NCI-H524 treated with DMSO at 0.1 percent for 48 hours (cell line): ENCODE measurements at regions not wholly inside any gene's neighbourhood (a gene's known extent, or its start where the extent isn't known, plus 50 kb on each side); places are given as distances from the start of the nearest gene placed in this dataset.

ENCODE experiments used
- DNase-seq: peaks from one replicate; lab custom pipeline; 2025; lab: John Stamatoyannopoulos, UW

DNA sequence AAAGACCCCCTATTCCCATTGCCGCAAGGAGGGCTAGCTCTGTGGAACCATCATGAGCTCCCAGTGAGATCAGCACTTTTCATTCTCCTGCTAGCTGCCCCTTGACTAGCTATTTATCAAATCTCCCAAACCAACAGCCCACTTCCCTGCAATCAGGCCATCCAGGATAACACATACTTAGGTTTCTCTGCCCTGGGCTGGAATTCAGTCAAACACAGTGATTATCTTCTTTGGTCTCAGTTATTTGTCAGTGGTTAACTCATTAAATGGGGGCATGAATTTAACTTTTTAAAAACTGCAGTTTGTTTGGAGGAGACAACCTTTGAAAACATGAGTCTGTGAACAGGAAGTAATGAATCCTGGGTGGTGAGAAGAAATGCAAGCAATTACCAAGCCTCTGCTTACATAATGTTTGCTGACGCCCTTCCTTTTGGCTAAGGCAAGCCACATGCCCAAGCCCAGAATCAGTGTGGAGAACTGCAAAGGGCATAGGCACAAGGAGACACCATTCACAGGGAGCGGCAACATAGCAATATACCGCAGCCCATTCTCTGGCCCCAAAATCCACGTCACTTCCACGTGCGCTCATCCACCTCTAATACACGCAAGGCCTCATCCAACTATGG lies 275.0 kb downstream of the DRD1 start:
- DNase-seq = no peak

DNA sequence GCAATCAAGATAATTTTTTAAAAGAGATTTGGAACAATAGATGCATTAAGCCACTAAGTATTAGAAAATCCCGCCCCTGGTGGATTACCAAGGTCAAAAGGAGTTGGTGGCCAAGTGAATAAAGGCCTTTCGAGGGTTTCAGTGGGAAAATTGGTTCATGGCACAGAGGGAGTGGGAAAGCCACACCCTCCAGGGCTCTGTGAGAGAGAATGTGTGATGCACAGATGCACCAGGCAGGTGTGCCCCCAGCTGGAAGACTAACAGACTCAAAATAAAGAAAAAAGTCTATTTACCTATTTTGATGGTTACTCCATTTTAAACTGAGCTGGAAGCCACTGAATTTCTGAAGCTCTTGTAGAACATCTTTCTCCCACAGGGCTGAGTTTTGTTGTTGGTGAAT lies 278.0 kb downstream of the DRD1 start:
- DNase-seq = no peak

DNA sequence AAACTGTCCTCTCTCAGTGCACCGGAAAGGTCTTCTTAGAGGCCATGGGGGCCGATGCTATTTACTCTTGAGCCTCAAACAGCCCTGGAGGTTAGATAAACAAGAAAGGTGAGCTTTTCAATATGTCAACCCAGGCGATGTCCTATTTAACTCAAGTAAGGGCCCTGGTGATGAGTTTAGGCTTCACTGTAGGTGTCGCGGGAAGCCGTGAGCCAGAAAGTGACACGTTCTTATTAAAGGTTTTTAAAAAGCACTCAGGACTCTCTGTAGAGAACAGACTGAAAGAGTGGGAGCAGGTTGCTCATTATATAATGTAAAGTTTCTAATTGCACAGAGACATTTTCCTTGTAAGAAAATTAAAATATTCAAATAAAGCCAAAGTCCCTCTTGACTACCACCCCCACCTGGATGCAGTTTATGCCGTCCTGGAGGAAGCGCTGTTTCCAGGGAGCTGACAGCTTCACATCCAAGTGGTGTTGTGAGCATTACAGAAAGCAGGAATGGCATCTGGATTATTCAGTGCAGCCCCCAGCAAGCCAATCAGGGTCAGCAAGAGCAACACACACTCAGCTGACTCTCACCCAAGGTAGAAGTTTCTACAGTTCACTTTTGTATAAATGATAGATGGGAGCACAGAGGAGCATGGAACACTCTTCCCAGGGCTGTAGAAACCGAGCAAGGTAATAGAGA lies 280.3 kb downstream of the DRD1 start:
- DNase-seq = no peak

DNA sequence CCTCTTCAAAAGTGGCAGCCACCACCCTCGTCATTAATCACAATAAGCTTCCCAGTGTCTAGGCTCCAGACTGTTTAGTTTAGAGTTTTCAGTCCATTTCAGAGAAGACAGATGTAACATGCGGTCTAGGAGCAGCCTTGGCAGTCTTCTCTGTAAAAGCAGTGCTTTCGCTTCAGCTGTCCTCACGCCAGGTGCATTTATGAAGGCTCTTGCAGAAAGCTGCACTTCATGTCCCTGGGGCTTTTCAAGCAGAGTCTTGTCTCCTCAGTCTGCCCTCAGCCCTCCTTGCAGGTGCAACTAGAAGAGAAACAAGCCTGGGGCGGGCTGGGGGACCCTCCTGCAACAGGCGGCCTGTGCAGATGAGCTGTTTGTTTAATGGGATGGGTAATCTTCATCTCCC lies 281.9 kb downstream of the DRD1 start:
- peak; percentile 88 for DNase-seq

DNA sequence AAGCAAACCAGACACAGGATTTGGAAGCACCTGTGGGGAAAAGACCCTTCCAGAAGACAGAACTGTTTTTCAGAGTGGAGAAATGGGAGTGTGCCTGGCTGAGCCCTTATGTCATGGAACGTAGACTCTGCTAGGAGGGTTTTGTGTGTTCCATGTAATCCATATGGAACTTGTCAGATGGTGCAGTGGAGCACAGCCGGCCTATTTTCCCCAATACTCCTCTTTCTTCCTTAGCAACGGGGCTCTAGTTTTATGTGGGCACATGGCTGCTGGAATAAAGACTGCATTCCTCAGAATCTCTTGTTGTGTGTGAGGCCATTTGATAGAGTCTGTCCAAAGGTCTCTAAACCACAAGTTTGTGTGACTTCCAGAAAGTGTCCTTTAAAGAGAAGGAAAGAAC lies 284.0 kb downstream of the DRD1 start:
- no peak for DNase-seq

DNA sequence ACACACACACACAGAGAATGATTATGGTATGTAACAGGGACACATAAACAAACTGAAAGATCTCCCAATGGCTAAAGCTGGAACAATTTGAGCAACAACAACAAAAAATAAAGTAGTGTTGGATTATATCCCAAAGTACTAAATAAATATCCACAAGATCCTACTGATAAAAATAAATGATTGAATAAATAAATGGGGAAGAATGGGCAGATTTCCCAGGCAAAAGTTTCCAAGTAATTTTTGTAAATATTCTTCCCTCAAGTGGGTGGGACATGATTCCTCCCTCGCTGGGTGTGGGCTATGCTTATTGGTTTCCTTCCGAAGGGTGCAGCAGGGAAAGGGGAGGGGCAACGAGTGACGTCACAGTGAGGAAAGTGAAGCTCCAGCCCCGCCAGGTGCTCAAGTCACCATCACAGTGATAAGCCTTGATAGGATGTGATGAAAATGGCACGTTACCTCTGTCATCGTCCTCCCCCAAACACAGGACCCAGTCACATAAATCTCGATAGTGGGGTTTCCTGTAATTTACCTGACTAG lies 295.3 kb downstream of the DRD1 start:
- no peak for DNase-seq

DNA sequence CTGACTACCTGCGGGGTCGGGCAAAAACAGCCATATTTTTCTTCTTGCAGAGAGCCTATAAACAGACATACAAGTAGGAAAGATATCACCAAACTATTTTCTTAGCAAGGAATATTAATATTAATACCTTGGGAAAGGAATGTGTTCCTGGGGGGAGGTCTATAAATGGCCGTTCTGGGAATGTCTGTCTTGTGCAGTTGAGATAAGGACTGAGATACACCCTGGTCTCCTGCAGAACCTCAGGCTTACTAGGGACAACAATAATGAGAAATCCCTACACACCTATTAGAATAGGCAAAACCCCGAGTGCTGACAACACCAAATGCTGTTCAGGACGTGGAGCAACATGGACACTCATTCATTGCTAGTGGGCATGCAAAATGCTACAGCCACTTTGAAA lies 297.2 kb downstream of the DRD1 start:
- DNase-seq = no peak

DNA sequence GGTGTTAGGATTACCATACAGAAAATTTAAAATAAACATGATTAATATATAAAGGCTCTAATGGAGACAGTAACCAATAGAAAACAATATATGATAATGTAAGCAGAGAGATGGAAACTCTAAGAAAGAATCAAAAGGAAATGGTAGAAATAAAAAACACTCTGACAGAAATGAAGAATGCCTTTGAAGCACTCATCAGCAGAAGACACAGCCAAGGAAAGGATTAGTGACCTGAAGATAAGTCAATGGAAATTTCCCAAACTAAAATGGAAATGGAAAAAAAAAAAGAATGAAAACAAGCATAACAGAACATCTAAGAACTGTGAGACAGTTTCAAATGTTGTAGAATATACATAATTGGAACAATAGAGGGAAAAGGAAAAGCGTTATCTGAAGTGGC lies 302.6 kb downstream of the DRD1 start:
- DNase-seq = no peak

DNA sequence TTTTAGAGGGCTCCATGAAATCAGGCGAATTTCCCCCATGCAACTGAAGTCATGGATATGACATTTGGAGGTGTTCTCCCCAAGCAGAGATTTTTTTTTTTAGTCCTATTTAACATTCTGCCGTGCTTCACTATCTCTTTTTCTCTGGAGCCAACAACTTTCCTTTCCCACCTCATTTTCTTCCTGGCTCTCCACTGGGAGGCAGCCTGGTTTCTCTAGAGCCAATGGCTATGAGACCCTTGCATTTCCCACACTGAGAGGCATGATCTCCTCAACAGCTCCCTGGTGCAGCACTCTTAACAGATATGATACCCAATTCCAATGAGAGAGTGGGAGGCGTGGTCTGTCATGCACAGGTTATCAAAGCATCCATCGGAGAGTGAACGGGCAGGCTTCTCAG lies 310.8 kb downstream of the DRD1 start:
- DNase-seq = no peak

DNA sequence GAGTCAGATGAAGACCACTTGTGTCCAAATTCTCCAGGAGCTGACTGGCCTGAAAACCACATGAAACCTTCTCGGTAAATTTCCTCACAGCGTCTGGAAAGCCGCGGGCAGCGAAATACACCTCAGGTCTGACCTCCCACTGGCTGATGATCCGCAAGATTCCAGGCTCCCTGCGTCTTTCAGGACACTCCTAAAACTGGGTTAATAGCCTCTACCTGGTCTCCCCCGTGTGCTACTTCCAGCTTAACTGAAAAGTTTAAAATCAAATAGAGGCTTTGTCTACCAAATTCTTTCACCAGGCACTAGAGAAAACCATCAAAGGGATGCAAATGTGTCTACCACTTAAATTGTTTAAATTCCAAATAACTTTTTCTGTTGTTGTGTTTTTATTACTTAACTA lies 312.6 kb downstream of the DRD1 start:
- DNase-seq = no peak

DNA sequence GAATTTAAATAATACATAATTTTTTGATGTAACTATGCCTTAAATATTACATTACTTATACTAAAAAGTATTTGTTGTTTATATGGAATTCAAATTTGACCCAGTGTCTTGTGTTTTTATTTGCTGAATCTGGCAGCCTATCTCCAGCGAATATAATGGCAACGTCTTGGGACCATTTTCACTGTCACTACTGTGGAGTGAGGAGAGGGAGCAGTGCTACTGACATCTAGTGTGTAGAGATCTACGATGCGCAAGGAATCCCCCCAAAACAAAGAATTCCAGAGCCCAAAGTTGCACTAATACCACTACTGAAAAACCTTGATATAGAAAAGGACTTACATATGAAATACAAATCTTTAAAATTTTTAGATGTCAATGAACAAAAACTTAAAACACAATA lies 314.4 kb downstream of the DRD1 start:
- no peak for DNase-seq

DNA sequence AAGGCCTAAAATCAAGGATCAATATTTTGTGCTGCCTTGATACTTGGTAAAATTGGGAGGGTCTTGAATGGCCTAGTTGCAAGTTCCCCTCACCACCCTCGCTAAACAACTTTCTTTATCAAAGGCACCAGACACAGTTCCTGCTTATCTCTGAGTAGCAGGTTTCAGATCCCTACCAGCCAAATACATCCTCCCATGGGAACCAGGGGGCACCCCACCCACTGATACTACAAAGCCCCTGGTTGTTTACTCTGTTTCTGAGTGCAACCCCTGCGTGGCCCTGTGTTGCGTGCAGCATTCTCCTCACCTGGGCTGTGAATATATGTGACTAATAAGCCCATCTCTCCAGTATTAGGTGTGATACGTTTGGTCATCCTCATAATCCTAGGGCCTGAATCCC lies 314.9 kb downstream of the DRD1 start:
- DNase-seq = no peak

DNA sequence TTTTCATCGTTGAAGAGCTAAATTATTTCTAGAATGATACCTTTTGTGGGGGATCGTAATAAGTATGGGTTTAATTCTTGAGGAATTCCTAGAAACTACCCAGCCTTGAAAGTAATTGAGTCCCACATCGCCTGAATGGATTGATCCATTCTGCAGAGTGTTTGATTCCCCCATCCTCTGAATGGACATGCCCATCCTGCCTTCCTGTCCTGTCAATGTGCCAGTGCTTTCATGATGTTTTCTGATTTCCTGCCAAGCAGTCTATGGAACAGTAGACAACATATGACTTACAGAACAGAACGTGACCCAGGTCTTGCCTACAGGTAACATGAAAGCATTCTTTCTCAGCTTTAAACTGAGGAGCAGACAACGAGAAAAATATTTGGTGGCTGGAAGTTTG lies 319.2 kb downstream of the DRD1 start:
- DNase-seq = no peak

DNA sequence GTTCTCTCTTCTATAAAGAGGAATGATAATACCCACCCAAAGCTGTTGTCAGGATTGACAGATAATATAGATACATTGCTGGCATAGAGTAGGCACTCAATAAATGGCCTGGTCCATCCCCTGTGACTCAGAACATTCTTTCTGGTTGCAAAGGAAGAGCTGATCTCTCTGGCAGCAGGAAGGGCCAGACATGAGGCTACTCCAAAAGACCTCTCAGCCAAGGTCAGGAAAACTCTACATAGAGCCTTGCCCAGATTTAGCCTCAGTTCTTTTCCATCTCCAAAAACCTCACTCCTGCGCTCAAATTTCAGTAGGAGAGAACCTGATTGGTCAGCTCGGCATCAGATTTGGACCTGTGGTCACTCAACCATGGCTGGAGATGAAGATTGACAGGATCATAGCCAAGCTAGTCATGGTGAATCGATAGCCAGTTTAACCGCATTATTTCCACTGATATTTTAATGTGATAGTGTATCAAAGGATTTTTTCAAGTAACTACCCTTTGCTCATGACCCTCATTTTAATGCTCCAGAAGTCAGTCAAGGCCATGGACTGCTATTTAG lies 319.6 kb downstream of the DRD1 start:
- DNase-seq = no peak

DNA sequence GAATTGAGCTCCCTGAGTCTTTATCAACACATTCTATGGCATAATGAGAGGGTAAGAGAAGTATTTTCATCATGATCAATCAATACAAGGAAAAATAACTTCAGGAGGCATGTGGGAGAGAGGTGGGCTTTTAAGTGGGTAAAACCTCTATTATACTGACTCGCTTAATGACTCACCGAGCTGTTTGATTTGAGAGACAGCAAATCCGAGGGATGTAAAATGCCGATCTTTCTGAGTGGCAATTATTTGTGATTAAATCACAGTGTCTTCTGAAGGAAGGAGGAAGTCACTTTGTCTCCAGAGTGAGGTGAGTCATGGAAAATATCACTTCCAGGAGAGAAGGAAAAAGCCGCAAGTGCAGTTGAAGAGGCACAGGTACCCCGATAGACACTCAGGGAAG lies 320.4 kb downstream of the DRD1 start:
- DNase-seq = no peak

DNA sequence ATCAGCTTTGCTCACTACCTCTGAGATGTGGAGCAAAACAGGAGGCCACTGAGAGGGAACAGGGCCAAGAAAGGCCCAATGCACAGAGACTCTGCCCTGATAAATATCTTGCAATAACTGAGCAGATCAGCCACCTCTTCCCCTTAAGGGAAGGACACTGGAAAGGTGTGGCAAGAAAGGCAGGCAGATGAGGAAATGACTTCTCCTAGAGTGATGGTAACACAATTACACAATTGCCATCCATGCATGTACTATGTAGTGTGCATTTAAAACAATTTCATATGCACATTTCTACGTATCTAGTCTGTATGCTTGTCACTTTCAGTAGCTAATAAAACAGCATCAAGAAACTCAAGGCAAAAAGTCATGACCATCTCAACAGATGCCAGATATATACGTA lies 322.5 kb downstream of the DRD1 start:
- no peak for DNase-seq

DNA sequence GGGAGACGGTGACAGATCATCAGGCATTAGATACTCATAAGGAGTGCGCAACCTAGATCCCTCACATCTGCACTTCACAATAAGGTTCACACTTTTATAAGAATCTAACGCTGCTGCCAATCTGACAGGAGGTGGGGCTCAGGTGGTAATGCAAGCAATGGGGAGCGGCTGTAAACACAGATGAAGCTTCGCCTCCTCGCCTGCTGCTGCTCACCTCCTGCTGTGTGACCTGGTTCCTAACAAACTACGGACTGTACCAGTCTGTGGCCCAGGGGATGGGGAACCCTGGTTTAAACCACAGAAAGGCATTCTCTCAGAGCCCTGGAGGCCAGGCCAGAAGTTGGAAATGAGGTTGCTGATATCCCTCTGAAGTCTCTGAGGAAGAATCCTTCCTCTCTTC lies 323.6 kb downstream of the DRD1 start:
- DNase-seq = no peak

DNA sequence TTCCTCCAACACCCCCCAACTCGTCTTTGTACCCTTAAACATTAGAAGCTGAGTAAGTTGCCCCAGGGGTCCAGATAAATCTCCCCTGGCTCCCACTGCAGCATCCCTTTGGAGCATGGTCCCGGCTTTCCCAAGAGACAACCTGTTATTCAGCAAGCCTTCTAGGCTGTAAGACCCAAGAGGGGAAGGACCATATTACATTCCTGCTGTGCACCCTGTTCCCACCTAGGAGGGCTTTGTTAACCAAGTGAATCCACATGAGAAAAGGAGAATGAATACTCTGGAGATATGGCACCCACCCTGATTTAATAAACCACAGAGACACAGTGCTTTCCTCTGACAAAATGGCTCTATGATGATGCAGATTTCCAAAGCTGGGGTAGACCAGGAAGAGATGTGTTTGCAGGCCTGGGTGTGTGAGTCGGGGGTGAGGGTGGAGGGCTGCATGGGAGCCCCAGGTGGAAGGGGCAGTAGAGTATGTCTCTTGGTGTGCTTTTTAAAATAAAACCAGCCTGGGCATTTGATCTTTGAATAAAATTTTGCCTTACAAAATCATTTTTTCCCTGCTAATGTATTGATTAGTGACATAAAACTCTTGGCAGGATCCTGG lies 325.2 kb downstream of the DRD1 start:
- no peak for DNase-seq

DNA sequence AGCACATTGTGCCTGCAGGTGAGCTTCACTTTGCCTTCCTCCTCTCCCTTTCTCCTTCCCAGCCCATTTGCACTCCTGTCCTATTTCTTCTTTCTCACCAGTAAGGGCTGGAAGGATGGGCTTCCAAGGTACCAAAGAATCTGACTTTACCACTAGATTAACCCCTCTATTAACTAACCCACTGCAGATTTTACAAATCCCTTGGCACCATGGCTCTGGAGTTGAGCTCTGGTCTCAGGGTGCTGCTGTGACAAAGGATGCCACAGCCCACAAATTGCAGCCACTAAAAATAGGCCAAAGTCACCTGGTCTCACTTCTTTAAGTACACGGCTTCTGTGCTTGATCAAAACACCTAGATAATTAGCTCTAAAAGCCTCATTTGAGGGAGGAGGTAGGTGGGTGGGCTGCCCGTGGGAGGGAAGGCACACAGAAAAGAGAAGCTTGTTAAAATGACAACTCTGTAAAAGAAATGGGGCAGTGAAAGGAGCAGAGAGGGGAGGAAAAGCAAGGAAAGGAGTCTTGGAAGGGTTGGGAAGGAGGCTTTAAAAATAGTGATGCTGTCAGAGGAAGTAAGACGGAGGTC lies 327.4 kb downstream of the DRD1 start:
- DNase-seq = no peak

DNA sequence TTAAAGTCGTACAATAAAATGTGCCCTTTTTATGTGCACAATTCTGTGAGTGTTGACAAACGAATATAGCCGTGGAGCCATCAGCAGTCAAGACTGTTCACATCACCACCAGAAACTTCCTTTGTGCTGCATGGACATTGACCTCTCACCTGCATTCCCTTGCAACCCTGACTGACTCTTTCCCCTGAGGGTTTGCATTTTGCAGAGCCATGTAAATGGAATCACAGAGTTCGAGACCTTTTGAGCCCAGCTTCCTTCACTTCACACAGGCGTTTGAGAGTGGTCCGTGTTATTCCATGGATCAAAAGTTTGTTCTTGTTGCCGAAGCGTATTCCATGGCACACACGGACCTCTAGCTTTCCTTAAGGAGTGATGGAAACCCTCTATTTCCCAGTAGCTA lies 328.2 kb downstream of the DRD1 start:
- no peak for DNase-seq

DNA sequence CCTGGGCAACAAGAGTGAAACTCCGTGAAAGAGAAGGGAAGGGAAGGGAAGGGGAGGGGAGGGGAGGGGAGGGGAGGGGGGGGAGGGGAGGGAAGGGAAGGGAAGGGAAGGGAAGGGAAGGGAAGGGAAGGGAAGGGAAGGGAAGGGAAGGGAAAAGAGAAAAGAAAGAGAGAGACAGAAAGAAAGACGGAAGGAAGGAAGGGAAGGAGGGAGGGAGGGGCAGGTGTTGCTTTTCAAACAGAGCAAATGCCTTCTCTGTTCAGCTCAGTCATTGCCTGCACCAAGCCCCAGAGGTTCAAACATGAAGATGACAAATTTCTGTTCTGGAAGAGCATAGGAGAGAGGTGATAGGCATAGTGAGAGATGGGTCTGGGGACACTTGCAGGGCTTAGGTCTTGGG lies 330.0 kb downstream of the DRD1 start:
- DNase-seq = no peak

DNA sequence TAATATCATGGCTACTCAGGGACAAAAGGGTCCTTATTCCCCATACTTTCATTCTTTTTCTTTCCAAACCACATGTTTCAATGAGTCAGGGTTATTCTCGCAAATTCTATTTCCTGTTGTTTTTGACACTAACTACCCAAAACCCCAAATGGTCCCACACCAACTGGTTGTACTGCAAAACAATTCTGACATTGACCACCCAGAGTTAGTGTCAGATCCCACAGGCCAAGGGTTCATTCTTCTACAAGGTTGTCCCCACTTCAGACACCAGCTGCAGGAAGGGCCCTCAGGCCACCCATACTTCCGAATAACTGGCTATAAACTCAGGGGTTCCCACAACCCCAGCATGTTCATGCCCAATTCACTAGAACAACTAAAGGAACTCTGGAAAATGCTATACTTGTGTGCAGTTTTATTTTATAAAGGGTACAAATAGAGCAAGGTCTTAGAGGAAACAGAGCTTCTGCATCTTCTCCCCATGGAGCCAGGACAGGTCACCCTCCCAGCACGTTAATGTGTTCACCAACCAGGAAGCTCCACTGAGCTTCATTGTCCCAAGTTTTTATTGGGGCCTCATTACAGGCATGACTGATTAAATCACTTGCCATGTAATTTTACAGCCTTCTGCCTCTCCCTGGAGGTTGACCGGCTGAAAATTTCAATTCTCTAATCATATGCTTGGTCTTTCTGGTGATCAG lies 334.8 kb downstream of the DRD1 start:
- DNase-seq = no peak
